Mammary epithelial cell (primary cell): ENCODE measurements at regions not wholly inside any gene's neighbourhood (a gene's known extent, or its start where the extent isn't known, plus 50 kb on each side); places are given as distances from the start of the nearest gene placed in this dataset.

Source experiments
- EZH2 ChIP-seq: IDR thresholded peaks from 2 replicates; pipeline ENCODE4 v1.6.1; 2012; ENCODE audit warnings: low read length, inconsistent platforms, borderline replicate concordance
- TF ChIP-seq, protein P1 (sequence below), 2 donors: IDR thresholded peaks in 1 of 2; conservative IDR thresholded peaks in 1 of 2; 2 replicates each; pipeline ENCODE4 v1.5.1; 2011 to 2012; ENCODE audit warnings: inconsistent platforms in 2 of 2, low read length in 2 of 2, mild to moderate bottlenecking in 2 of 2, control low read depth in 1 of 2, low read depth in 1 of 2; ENCODE audit not compliant: insufficient read depth in 1 of 2; ENCODE audit errors: extremely low read depth in 1 of 2

DNA sequence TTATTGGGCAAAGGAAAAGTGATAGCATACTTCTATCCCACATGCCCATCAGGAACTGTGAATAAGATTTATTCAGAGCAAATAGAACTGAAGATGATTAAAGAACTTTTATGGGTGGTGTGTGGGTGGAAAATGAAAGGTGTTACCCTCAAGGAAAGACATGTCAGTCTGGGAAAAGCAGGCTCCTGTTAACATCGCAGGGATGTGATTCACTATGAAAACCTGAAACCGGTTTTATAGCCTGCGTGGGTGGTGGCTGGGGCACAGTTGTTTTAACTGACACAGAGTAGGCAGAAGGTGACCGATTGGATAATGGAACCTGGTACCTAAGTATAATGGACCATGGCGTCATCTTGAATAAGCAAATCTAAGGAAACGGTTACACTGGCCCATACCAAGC is 61.3 kb upstream of the CASK start:
- TF ChIP-seq, protein P1, sequence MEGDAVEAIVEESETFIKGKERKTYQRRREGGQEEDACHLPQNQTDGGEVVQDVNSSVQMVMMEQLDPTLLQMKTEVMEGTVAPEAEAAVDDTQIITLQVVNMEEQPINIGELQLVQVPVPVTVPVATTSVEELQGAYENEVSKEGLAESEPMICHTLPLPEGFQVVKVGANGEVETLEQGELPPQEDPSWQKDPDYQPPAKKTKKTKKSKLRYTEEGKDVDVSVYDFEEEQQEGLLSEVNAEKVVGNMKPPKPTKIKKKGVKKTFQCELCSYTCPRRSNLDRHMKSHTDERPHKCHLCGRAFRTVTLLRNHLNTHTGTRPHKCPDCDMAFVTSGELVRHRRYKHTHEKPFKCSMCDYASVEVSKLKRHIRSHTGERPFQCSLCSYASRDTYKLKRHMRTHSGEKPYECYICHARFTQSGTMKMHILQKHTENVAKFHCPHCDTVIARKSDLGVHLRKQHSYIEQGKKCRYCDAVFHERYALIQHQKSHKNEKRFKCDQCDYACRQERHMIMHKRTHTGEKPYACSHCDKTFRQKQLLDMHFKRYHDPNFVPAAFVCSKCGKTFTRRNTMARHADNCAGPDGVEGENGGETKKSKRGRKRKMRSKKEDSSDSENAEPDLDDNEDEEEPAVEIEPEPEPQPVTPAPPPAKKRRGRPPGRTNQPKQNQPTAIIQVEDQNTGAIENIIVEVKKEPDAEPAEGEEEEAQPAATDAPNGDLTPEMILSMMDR (conservative IDR thresholded peaks at IDR 0.05 in 1 of 2, IDR thresholded peaks at IDR 0.05 in 1 of 2; ENCODE audit: extremely low read depth in 1 of 2, insufficient read depth in 1 of 2, low read depth in 1 of 2, low read length in 2 of 2): no peak
- TF ChIP-seq EZH2: no peak
